ENCODE measurements at regions not wholly inside any gene's neighbourhood (a gene's known extent, or its start where the extent isn't known, plus 50 kb on each side); places are given as distances from the start of the nearest gene placed in this dataset.

DNA sequence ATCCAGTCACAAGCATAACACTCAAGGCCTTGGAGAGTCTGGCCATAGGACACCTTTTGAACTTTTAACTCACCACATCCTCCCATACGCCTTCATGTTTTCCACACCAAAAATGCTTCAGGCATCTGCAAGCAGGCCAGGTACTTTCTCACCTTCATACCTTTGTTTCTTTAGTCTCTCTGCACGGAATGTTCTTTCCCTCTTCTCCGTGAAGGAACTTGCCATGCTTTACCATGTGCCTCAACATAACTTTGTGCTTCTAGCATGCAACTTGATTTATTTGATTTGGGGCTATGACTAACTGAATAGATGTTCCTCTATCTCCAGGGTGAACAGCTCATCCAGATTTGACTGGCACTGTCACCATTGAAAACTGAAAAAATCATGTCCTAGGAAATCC is 141.7 kb upstream of the ACVR2A start:
- Histone ChIP-seq H3K36me3 (ENCODE audit: insufficient read depth) (no peaks in the 10 kb centered on the region), H3K4me2 (no peak overlapping the region), H3K79me2 (replicated peaks; ENCODE audit: insufficient read depth) (no peaks in the 10 kb centered on the region), H3K9me2 (ENCODE audit: insufficient read depth) (peaks cover 8% of the 10 kb centered on the region; the same call in 1 of the 2 replicates), H3K4me1 (ENCODE audit: insufficient read depth) (no peaks in the 10 kb centered on the region; the same call in 1 of the 2 replicates), H3K4me3 (no peak overlapping the region), H3K27me3 (ENCODE audit: insufficient read depth) (no peaks in the 10 kb centered on the region), H3K27ac (ENCODE audit: low read depth) (no peak overlapping the region), H2AFZ (no peak overlapping the region), H3F3A (replicated peaks; ENCODE audit: low read depth) (no peaks in the 10 kb centered on the region), H4K20me1 (replicated peaks; ENCODE audit: insufficient read depth) (no peaks in the 10 kb centered on the region)
- Mint-ChIP-seq H3K36me3 (ENCODE audit: low read depth) (no peaks in the 10 kb centered on the region), H3K4me1 (no peaks in the 10 kb centered on the region), H3K27ac (no peak overlapping the region), H3K27me3 (ENCODE audit: insufficient read depth, low read depth, poor library complexity) (no peaks in the 10 kb centered on the region), H3K4me3 (no peak overlapping the region), H3K9me3 (no peaks in the 10 kb centered on the region)
- ATAC-seq (no peak), DNase-seq (ENCODE audit: low spot score) (no peak)
- TF ChIP-seq ZNF331 (CRISPR knock-in tag; IDR thresholded peaks at IDR 0.05; ENCODE audit: low read depth) (no peak), NANOG (IDR thresholded peaks at IDR 0.05; ENCODE audit: borderline replicate concordance) (no peak), CREB1 (CRISPR knock-in tag; IDR thresholded peaks at IDR 0.05; ENCODE audit: low read depth) (no peak), JUNB (IDR thresholded peaks at IDR 0.05; ENCODE audit: unreplicated experiment) (no peak), EZH2phosphoT487 (IDR thresholded peaks at IDR 0.05; ENCODE audit: unreplicated experiment) (no peak)
- TF ChIP-seq, protein P1, sequence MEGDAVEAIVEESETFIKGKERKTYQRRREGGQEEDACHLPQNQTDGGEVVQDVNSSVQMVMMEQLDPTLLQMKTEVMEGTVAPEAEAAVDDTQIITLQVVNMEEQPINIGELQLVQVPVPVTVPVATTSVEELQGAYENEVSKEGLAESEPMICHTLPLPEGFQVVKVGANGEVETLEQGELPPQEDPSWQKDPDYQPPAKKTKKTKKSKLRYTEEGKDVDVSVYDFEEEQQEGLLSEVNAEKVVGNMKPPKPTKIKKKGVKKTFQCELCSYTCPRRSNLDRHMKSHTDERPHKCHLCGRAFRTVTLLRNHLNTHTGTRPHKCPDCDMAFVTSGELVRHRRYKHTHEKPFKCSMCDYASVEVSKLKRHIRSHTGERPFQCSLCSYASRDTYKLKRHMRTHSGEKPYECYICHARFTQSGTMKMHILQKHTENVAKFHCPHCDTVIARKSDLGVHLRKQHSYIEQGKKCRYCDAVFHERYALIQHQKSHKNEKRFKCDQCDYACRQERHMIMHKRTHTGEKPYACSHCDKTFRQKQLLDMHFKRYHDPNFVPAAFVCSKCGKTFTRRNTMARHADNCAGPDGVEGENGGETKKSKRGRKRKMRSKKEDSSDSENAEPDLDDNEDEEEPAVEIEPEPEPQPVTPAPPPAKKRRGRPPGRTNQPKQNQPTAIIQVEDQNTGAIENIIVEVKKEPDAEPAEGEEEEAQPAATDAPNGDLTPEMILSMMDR (conservative IDR thresholded peaks at IDR 0.05; ENCODE audit: low read depth in 2 of 2) = no peak

DNA sequence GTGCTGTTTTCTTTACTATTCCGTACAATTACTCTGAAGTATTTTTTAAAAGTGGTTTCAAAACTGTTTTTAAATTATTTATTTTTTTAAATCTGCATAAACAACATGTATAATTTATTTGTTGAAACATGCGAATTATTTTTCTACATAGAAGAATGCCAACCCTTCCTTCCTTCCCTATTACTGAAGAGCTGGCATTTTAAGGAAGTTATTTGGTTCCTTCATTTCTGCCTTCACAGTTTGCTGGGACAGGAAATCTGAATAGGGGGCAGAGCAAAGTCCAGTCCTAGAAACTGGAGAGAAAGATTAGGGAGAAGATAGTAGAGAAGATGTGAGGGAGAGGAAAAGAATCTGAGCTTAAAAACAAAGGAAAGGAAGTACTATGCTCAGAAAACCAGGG is 146.7 kb upstream of the ACVR2A start:
- H3K4me2 ChIP-seq = no peak overlapping the region
- Mint-ChIP-seq H3K4me3 (no peak overlapping the region), H3K27me3 (ENCODE audit: insufficient read depth, low read depth, poor library complexity) (no peaks in the 10 kb centered on the region), H3K36me3 (ENCODE audit: low read depth) (no peaks in the 10 kb centered on the region), H3K4me1 (no peaks in the 10 kb centered on the region), H3K27ac (no peak overlapping the region), H3K9me3 (no peaks in the 10 kb centered on the region)
- no peaks in the 10 kb centered on the region for H3F3A ChIP-seq (replicated peaks; ENCODE audit: low read depth)
- no peaks in the 10 kb centered on the region for H3K27me3 ChIP-seq (ENCODE audit: insufficient read depth)
- ATAC-seq = no peak
- H3K36me3 ChIP-seq (ENCODE audit: insufficient read depth) = no peaks in the 10 kb centered on the region
- 0 out of 2 replicates have a peak, but pooled peaks cover under 1% of the 10 kb centered on the region for H3K9me2 ChIP-seq (ENCODE audit: insufficient read depth)
- H3K27ac ChIP-seq (ENCODE audit: low read depth) = no peak overlapping the region
- H3K4me1 ChIP-seq (ENCODE audit: insufficient read depth) = no peaks in the 10 kb centered on the region
- no peak for TF ChIP-seq CREB1 (CRISPR knock-in tag; IDR thresholded peaks at IDR 0.05; ENCODE audit: low read depth)
- TF ChIP-seq, protein P2, sequence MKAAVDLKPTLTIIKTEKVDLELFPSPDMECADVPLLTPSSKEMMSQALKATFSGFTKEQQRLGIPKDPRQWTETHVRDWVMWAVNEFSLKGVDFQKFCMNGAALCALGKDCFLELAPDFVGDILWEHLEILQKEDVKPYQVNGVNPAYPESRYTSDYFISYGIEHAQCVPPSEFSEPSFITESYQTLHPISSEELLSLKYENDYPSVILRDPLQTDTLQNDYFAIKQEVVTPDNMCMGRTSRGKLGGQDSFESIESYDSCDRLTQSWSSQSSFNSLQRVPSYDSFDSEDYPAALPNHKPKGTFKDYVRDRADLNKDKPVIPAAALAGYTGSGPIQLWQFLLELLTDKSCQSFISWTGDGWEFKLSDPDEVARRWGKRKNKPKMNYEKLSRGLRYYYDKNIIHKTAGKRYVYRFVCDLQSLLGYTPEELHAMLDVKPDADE (IDR thresholded peaks at IDR 0.05) = no peak
- no peak for TF ChIP-seq POLR2AphosphoS5 (IDR thresholded peaks at IDR 0.05; ENCODE audit: low read depth)
- no peak for TF ChIP-seq NANOG (IDR thresholded peaks at IDR 0.05; ENCODE audit: borderline replicate concordance)
- TF ChIP-seq, protein P3, sequence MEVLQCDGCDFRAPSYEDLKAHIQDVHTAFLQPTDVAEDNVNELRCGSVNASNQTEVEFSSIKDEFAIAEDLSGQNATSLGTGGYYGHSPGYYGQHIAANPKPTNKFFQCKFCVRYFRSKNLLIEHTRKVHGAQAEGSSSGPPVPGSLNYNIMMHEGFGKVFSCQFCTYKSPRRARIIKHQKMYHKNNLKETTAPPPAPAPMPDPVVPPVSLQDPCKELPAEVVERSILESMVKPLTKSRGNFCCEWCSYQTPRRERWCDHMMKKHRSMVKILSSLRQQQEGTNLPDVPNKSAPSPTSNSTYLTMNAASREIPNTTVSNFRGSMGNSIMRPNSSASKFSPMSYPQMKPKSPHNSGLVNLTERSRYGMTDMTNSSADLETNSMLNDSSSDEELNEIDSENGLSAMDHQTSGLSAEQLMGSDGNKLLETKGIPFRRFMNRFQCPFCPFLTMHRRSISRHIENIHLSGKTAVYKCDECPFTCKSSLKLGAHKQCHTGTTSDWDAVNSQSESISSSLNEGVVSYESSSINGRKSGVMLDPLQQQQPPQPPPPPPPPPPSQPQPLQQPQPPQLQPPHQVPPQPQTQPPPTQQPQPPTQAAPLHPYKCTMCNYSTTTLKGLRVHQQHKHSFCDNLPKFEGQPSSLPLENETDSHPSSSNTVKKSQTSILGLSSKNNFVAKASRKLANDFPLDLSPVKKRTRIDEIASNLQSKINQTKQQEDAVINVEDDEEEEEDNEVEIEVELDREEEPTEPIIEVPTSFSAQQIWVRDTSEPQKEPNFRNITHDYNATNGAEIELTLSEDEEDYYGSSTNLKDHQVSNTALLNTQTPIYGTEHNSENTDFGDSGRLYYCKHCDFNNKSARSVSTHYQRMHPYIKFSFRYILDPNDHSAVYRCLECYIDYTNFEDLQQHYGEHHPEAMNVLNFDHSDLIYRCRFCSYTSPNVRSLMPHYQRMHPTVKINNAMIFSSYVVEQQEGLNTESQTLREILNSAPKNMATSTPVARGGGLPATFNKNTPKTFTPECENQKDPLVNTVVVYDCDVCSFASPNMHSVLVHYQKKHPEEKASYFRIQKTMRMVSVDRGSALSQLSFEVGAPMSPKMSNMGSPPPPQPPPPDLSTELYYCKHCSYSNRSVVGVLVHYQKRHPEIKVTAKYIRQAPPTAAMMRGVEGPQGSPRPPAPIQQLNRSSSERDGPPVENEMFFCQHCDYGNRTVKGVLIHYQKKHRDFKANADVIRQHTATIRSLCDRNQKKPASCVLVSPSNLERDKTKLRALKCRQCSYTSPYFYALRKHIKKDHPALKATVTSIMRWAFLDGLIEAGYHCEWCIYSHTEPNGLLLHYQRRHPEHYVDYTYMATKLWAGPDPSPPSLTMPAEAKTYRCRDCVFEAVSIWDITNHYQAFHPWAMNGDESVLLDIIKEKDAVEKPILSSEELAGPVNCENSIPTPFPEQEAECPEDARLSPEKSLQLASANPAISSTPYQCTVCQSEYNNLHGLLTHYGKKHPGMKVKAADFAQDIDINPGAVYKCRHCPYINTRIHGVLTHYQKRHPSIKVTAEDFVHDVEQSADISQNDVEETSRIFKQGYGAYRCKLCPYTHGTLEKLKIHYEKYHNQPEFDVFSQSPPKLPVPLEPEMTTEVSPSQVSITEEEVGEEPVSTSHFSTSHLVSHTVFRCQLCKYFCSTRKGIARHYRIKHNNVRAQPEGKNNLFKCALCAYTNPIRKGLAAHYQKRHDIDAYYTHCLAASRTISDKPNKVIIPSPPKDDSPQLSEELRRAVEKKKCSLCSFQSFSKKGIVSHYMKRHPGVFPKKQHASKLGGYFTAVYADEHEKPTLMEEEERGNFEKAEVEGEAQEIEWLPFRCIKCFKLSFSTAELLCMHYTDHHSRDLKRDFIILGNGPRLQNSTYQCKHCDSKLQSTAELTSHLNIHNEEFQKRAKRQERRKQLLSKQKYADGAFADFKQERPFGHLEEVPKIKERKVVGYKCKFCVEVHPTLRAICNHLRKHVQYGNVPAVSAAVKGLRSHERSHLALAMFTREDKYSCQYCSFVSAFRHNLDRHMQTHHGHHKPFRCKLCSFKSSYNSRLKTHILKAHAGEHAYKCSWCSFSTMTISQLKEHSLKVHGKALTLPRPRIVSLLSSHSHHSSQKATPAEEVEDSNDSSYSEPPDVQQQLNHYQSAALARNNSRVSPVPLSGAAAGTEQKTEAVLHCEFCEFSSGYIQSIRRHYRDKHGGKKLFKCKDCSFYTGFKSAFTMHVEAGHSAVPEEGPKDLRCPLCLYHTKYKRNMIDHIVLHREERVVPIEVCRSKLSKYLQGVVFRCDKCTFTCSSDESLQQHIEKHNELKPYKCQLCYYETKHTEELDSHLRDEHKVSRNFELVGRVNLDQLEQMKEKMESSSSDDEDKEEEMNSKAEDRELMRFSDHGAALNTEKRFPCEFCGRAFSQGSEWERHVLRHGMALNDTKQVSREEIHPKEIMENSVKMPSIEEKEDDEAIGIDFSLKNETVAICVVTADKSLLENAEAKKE (CRISPR knock-in tag; IDR thresholded peaks at IDR 0.05) = no peak
- no peak for TF ChIP-seq EZH2 (IDR thresholded peaks at IDR 0.05; ENCODE audit: low read depth, unreplicated experiment)
- TF ChIP-seq ZNF331 (CRISPR knock-in tag; IDR thresholded peaks at IDR 0.05; ENCODE audit: low read depth) = no peak
- no peak for TF ChIP-seq ZNF114 (CRISPR knock-in tag; IDR thresholded peaks at IDR 0.05)
- TF ChIP-seq EZH2phosphoT487 (IDR thresholded peaks at IDR 0.05; ENCODE audit: unreplicated experiment) = no peak
- no peaks in the 10 kb centered on the region for H4K20me1 ChIP-seq (replicated peaks; ENCODE audit: insufficient read depth)
- no peaks in the 10 kb centered on the region for H3K79me2 ChIP-seq (replicated peaks; ENCODE audit: insufficient read depth)
- no peak overlapping the region for H2AFZ ChIP-seq
- DNase-seq (ENCODE audit: low spot score) = no peak
- no peak overlapping the region for H3K4me3 ChIP-seq

Measured in GM23338 (cell line).